A673 (cell line): ENCODE measurements at regions not wholly inside any gene's neighbourhood (a gene's known extent, or its start where the extent isn't known, plus 50 kb on each side); places are given as distances from the start of the nearest gene placed in this dataset.

ENCODE experiments used
- BruUV-seq: library from RNA; stranded (reverse); fragments of 400-500 nt; replicated peaks from 2 replicates; lab custom pipeline; 2021; lab: Mats Ljungman, UMichigan
- CTCF ChIA-PET: fragments of 300-600 bp; sonication (Branson Sonifier 250); formaldehyde crosslinking; loops from one replicate; lab custom pipeline; 2022; ENCODE audit warnings: antibody characterized with exemption; lab: Charles Lee
- POLR2A ChIA-PET: fragments of 300-600 bp; sonication (Branson Sonifier 250); formaldehyde crosslinking; loops from one replicate; lab custom pipeline; 2022; ENCODE audit warnings: antibody characterized with exemption; ENCODE audit not compliant: low non-redundant PET; lab: Charles Lee
- DNase-seq: peaks from one replicate; pipeline ENCODE4 v3.0.0-alpha.2; 2015; ENCODE audit warnings: low spot score
- H3K27ac ChIP-seq: fragments of 200-600 bp; sonication (generic); 2 replicates; pipeline ENCODE4 v1.5.1; 2016; ENCODE audit warnings: mixed run types, low read depth, mild to moderate bottlenecking, mixed read lengths, antibody characterized with exemption, low read length; ENCODE audit not compliant: poor library complexity, severe bottlenecking
- H3K27me3 ChIP-seq: fragments of 200-600 bp; sonication (generic); replicated peaks from 2 replicates; pipeline ENCODE4 v1.6.1; 2017; ENCODE audit warnings: mixed run types, low read depth, mild to moderate bottlenecking, mixed read lengths, antibody characterized with exemption, low read length; ENCODE audit not compliant: insufficient read depth, poor library complexity
- H3K36me3 ChIP-seq: fragments of 200-600 bp; sonication (generic); 2 replicates; pipeline ENCODE4 v1.6.1; 2016; ENCODE audit warnings: mixed run types, mild to moderate bottlenecking, mixed read lengths, antibody characterized with exemption, low read length; ENCODE audit not compliant: insufficient read depth, poor library complexity, severe bottlenecking
- H3K4me1 ChIP-seq: fragments of 200-600 bp; sonication (generic); 2 replicates; pipeline ENCODE4 v1.6.1; 2017; ENCODE audit warnings: mixed run types, mild to moderate bottlenecking, mixed read lengths, antibody characterized with exemption, low read length; ENCODE audit not compliant: insufficient read depth, poor library complexity, severe bottlenecking
- H3K4me3 ChIP-seq: fragments of 200-600 bp; sonication (generic); 2 replicates; pipeline ENCODE4 v1.5.1; 2016; ENCODE audit warnings: low read depth, mixed run types, mild to moderate bottlenecking, mixed read lengths, low read length; ENCODE audit not compliant: poor library complexity, severe bottlenecking
- H3K9me3 ChIP-seq: fragments of 200-600 bp; sonication (generic); 2 replicates; pipeline ENCODE4 v1.6.1; 2016; ENCODE audit warnings: mixed run types, low read depth, mild to moderate bottlenecking, mixed read lengths, antibody characterized with exemption, low read length; ENCODE audit not compliant: poor library complexity, severe bottlenecking
- EZH2 ChIP-seq: fragments of 200-600 bp; sonication (generic); IDR thresholded peaks from 2 replicates; pipeline ENCODE4 v1.6.1; 2017; ENCODE audit warnings: borderline replicate concordance, low read depth, mild to moderate bottlenecking, mixed read lengths, antibody characterized with exemption, low read length; ENCODE audit not compliant: poor library complexity, severe bottlenecking
- intact Hi-C: fragments of 100-400 bp; cut with micrococcal nuclease; formaldehyde crosslinking; loops from one replicate; pipeline ENCODE4 v1.10.0; 2022; ENCODE audit not compliant: unreplicated experiment
- TF ChIP-seq, protein P1 (sequence below): fragments of 300-800, 200-600 bp; sonication (generic); conservative IDR thresholded peaks from 2 replicates; pipeline ENCODE4 v1.5.1; 2017; ENCODE audit warnings: low read depth, mild to moderate bottlenecking, antibody characterized with exemption, low read length, moderate library complexity, mixed read lengths

DNA sequence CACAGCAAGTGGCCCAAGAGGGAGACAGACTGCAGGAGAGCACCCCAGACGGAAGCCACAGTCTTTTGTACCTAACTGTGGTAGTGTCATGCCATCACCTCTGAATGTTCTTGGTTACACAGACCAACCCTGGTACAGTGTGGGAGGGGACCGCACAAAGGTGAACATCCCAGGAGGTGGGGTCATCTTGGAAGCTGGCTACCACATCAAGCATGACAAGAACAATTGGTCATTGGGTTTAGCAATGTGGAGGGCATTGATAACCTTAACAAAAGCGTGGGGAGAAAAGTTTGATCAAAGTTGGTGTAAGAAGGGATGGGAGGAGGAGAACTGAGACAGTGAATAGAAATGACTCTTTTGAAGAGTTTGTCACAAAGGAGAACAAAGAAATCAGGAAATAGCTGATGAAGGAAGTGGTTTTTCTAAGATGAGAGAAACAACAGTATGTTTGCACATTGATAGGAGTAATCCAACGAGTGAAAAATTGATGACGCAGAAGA lies 87.1 kb upstream of the CACNA1E start:
- TF ChIP-seq, protein P1, sequence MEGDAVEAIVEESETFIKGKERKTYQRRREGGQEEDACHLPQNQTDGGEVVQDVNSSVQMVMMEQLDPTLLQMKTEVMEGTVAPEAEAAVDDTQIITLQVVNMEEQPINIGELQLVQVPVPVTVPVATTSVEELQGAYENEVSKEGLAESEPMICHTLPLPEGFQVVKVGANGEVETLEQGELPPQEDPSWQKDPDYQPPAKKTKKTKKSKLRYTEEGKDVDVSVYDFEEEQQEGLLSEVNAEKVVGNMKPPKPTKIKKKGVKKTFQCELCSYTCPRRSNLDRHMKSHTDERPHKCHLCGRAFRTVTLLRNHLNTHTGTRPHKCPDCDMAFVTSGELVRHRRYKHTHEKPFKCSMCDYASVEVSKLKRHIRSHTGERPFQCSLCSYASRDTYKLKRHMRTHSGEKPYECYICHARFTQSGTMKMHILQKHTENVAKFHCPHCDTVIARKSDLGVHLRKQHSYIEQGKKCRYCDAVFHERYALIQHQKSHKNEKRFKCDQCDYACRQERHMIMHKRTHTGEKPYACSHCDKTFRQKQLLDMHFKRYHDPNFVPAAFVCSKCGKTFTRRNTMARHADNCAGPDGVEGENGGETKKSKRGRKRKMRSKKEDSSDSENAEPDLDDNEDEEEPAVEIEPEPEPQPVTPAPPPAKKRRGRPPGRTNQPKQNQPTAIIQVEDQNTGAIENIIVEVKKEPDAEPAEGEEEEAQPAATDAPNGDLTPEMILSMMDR = no peak
- TF ChIP-seq EZH2 = no peak
- Histone ChIP-seq H3K27ac (no peak overlapping the region), H3K27me3 (peaks cover 10% of the 10 kb centered on the region), H3K9me3 (no peaks in the 10 kb centered on the region), H3K4me1 (no peaks in the 10 kb centered on the region), H3K36me3 (no peaks in the 10 kb centered on the region), H3K4me3 (no peak overlapping the region)
- BruUV-seq = no TSS peak
- intact Hi-C loops = no loop called here
- ChIA-PET CTCF (no interaction called here), POLR2A (no interaction called here)
- no peak for DNase-seq

GRCh38 chr1:181396811-181397210 lies 86.5 kb upstream of the CACNA1E start:
- peaks cover 10% of the 10 kb centered on the region for H3K27me3 ChIP-seq
- H3K9me3 ChIP-seq = no peaks in the 10 kb centered on the region
- intact Hi-C loops = no loop called here
- no peak for DNase-seq
- H3K36me3 ChIP-seq = no peaks in the 10 kb centered on the region
- no TSS peak for BruUV-seq
- no peak overlapping the region for H3K4me3 ChIP-seq
- ChIA-PET CTCF (interaction anchor here (0.5 kb wide), 1 partner anchor 195 kb away, joined by 5 read pairs; no protein-coding TSS in a partner anchor), POLR2A (no interaction called here)
- no peak overlapping the region for H3K27ac ChIP-seq
- H3K4me1 ChIP-seq = no peaks in the 10 kb centered on the region
- TF ChIP-seq, protein P1 = no peak
- no peak for TF ChIP-seq EZH2

DNA sequence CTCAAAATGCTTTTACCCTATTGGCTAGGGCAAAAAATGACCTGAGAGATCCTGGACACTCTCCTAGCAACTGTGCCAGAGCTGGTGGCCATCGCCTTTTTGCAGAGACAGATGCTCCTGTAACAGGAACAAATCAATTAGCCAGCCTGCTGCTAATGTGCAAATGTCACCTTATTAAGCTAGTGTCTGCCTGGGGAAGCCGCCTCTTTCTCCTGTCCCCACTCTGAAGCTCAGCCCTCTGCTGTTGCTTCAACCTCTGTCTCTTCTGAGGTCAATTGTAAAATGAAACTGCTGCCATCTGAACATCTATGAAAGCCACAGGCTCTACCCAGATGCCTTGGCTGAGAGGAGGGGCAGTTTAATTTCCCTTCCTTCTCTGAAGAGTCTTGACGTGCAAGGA lies 85.5 kb upstream of the CACNA1E start:
- H3K9me3 ChIP-seq = no peaks in the 10 kb centered on the region
- H3K27ac ChIP-seq = no peak overlapping the region
- ChIA-PET POLR2A (no interaction called here), CTCF (no interaction called here)
- H3K4me1 ChIP-seq = no peaks in the 10 kb centered on the region
- TF ChIP-seq, protein P1 = no peak
- no peak for TF ChIP-seq EZH2
- peaks cover 10% of the 10 kb centered on the region for H3K27me3 ChIP-seq
- DNase-seq = no peak
- intact Hi-C loops = no loop called here
- H3K36me3 ChIP-seq = no peaks in the 10 kb centered on the region
- BruUV-seq = no TSS peak
- H3K4me3 ChIP-seq = no peak overlapping the region
